ENCODE measurements at regions not wholly inside any gene's neighbourhood (a gene's known extent, or its start where the extent isn't known, plus 50 kb on each side); places are given as distances from the start of the nearest gene placed in this dataset.

DNA sequence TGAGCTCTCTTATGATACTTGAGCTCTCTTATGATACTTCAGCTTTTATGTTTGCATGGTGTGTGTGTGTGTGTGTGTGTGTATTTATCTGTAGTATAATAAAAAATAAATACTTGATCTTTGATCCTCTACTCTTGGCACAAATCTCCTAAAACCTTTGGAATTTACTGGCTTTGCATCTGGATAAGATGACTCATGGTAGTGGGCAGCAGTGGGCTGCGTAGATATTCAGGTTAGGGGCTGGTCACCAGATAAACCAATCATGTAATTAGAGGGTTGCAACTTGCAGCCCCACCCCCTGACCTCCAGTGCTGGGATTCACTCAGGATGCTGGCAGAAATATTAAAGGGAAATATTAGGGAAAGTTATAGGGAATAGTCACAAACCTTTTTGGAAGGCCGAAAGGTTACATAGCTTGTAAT, 151.9 kb upstream of the COL21A1 start:
- DNase-seq (ENCODE audit: low spot score) = no peak
- CTCF ChIA-PET = no interaction called here
- POLR2A ChIA-PET (ENCODE audit: low non-redundant PET) = no interaction called here
- Histone ChIP-seq H3K4me3 (ENCODE audit: low read depth, low read length, poor library complexity, severe bottlenecking) (no peak overlapping the region), H3K27me3 (replicated peaks; ENCODE audit: insufficient read depth, low read depth, low read length, poor library complexity) (no peaks in the 10 kb centered on the region), H3K27ac (ENCODE audit: low read depth, low read length, poor library complexity, severe bottlenecking) (no peak overlapping the region), H3K9me3 (ENCODE audit: low read depth, low read length, poor library complexity, severe bottlenecking) (peaks cover 8% of the 10 kb centered on the region), H3K36me3 (ENCODE audit: insufficient read depth, low read length, poor library complexity, severe bottlenecking) (no peaks in the 10 kb centered on the region), H3K4me1 (ENCODE audit: insufficient read depth, low read length, poor library complexity, severe bottlenecking) (no peaks in the 10 kb centered on the region)
- TF ChIP-seq CTCF (conservative IDR thresholded peaks at IDR 0.05; ENCODE audit: low read depth, low read length) (no peak), EZH2 (IDR thresholded peaks at IDR 0.05; ENCODE audit: borderline replicate concordance, low read depth, low read length, poor library complexity, severe bottlenecking) (no peak)
- intact Hi-C loops (cut with micrococcal nuclease; ENCODE audit: unreplicated experiment) = no loop called here
- no TSS peak for BruUV-seq (replicated peaks)

DNA sequence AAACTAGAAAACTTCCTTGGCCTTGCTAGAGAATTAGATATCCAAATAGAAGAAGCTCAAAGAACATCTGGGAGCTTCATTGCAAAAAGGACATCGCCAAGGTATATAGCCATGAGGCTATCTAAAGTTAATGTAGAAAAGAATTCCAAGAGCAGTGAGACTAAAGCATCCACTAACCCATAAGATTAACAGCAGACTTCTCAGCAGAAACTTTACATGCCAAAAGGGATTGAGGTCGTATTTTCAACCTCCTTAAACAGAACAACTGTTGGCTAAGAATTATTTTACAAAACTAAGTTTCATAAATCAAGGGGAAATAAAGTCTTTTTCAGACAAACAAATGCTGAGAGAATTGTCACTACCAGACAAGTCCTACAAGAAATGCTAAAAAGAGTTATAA, 149.1 kb upstream of the COL21A1 start:
- H3K27ac ChIP-seq (ENCODE audit: low read depth, low read length, poor library complexity, severe bottlenecking) = no peak overlapping the region
- no TSS peak for BruUV-seq (replicated peaks)

DNA sequence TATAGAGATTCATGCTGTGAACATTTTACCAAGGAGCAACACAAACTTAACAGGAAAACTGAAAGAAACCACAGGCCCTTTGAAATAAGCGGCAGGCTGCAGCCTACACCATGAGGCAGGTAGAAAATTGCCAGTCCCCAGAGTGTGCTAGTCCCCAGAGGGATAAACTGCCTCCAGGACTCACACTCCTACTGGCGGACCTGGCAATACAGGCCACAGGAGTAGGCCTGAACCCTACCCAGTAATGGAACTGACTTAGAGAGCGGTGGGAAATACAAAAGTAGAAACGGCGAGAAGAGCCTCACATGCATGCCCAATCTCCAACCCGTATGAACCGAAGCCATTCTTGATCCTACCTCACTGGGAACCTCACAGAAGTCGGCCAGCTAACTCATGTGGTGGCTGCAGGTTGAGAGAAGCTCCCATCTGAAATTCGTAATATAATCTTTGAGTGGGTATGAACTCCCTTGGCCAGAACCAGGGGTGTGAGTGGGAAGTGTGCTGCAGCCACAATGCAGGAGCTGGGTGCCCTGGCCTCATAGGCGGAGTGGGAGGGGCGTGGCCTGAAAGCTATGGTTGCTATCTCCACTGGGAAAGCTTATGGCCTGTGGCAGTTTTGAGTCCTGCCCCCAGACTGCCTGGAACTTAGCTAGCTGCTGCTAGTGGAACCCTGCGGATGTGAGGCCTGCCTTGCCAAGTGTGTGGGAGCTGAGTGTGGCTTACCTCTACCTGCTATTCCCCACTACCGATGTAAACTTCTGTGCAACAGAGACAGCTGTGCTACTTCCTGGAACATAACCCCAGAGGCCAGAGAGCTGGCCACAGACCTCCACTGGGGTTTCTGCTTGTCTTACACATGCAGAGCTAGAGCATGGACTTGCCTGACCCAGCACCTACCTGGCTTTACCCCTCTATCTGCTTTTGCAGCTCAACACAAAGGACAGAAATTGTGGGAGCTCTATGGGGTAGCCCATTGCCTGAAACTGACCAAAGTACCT, 146.5 kb upstream of the COL21A1 start:
- Histone ChIP-seq H3K27me3 (replicated peaks; ENCODE audit: insufficient read depth, low read depth, low read length, poor library complexity) (no peaks in the 10 kb centered on the region), H3K27ac (ENCODE audit: low read depth, low read length, poor library complexity, severe bottlenecking) (no peak overlapping the region), H3K4me1 (ENCODE audit: insufficient read depth, low read length, poor library complexity, severe bottlenecking) (no peaks in the 10 kb centered on the region), H3K9me3 (ENCODE audit: low read depth, low read length, poor library complexity, severe bottlenecking) (peaks cover 4% of the 10 kb centered on the region), H3K36me3 (ENCODE audit: insufficient read depth, low read length, poor library complexity, severe bottlenecking) (no peaks in the 10 kb centered on the region), H3K4me3 (ENCODE audit: low read depth, low read length, poor library complexity, severe bottlenecking) (no peak overlapping the region)
- DNase-seq (ENCODE audit: low spot score) = no peak
- TF ChIP-seq EZH2 (IDR thresholded peaks at IDR 0.05; ENCODE audit: borderline replicate concordance, low read depth, low read length, poor library complexity, severe bottlenecking) (no peak), CTCF (conservative IDR thresholded peaks at IDR 0.05; ENCODE audit: low read depth, low read length) (no peak)
- POLR2A ChIA-PET (ENCODE audit: low non-redundant PET) = interaction anchor here (0.6 kb wide), 1 partner anchor 101 kb away, joined by 3 read pairs; no protein-coding TSS in a partner anchor
- BruUV-seq (replicated peaks) = no TSS peak
- CTCF ChIA-PET = no interaction called here
- intact Hi-C loops (cut with micrococcal nuclease; ENCODE audit: unreplicated experiment) = no loop called here

More for the DNA sequence above, 149.1 kb upstream of the COL21A1 start:
- Histone ChIP-seq H3K4me1 (ENCODE audit: insufficient read depth, low read length, poor library complexity, severe bottlenecking) (no peaks in the 10 kb centered on the region), H3K36me3 (ENCODE audit: insufficient read depth, low read length, poor library complexity, severe bottlenecking) (no peaks in the 10 kb centered on the region), H3K4me3 (ENCODE audit: low read depth, low read length, poor library complexity, severe bottlenecking) (no peak overlapping the region), H3K9me3 (ENCODE audit: low read depth, low read length, poor library complexity, severe bottlenecking) (peaks cover 4% of the 10 kb centered on the region), H3K27me3 (replicated peaks; ENCODE audit: insufficient read depth, low read depth, low read length, poor library complexity) (no peaks in the 10 kb centered on the region)
- no peak for TF ChIP-seq CTCF (conservative IDR thresholded peaks at IDR 0.05; ENCODE audit: low read depth, low read length)
- no peak for TF ChIP-seq EZH2 (IDR thresholded peaks at IDR 0.05; ENCODE audit: borderline replicate concordance, low read depth, low read length, poor library complexity, severe bottlenecking)
- intact Hi-C loops (cut with micrococcal nuclease; ENCODE audit: unreplicated experiment) = no loop called here
- CTCF ChIA-PET = no interaction called here
- no peak for DNase-seq (ENCODE audit: low spot score)
- POLR2A ChIA-PET (ENCODE audit: low non-redundant PET) = no interaction called here

Data from A673 (cell line).